HuH-7.5 (cell line): ENCODE measurements at regions not wholly inside any gene's neighbourhood (a gene's known extent, or its start where the extent isn't known, plus 50 kb on each side); places are given as distances from the start of the nearest gene placed in this dataset.
"Not testable (repeated sequence)": the region's sequence is repeated elsewhere in the genome, so short reads cannot be mapped to it uniquely, and the experiment has no call there.

Source experiments
- DNase-seq: peaks from one replicate; pipeline ENCODE4 v3.0.0; 2011; ENCODE audit warnings: low spot score

DNA sequence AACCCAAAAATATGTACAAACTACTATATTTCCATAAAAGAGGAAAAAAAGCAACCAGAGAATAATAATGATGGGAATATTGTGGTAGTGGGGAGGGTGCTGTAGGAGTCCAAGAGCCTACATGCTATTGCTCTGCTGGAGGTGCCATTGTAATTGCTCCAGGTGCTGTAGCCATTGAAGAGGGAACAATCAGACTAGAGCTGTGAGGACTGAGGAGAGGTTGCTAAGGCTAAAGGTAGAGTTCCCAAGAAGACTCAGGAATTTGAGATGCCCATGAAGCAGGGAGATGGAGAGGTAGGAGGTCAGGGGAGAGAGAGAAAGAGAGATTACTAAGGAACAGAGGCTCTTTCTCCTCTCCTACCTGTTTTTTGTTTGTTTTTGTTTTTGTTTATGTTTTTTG lies 394.0 kb downstream of the DMRTA1 start:
- no peak for DNase-seq

DNA sequence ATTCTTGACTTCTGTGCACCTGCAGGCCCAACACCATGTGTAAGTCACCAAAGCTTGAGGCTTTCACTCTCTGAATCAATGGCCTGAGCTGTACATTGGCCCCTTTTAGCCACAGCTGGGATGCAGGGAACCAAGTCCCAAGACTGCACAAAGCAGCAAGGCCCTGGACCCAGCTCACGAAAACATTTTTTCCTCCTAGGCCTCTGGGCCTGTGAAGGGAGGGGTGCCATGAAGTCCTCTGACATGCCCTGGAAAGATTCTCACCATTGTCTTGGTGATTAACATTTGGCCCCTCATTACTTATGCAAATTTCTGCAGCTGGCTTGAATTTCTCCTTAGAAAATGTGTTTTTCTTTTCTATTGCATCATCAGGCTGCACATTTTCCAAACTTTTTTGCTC lies 398.6 kb downstream of the DMRTA1 start:
- DNase-seq, result not testable (repeated sequence)

DNA sequence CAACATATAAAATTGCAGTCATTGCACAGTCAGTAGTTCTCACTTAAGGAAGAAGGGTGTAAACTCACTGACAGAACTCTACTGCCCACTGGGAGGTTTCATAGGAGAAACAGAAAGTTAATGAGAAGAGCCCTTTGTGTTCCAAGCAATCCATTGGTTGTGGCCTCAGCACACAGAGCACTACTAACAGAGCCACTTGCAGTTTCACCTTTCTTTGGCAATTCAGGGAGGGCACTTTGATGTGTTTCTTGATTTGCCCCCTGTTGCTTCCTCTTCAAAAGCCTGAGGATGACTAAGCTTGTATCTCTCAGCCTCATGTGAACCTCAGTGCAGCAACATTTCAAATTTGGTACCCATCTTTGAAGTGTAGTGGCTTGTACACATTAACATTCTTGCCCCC lies 409.4 kb downstream of the DMRTA1 start:
- no peak for DNase-seq

DNA sequence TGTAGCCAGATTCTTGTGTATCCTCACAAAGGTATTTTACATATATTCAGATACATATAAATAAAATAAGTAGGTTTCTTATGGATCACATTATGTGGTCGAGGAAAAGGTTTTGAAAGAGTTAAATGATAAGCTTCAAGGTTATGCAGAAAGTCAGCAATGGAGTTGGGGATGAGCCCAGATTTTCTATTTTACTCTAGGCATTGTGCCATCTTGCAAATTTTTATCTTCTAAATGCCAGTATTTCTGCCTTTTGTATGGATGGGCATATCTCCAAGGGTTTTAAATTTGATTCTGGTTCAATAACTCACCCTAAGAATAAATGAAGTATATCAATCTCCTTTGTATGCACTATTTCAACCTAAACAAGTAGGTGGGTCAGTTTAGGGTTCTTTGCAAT lies 410.7 kb downstream of the DMRTA1 start:
- DNase-seq, result no peak

DNA sequence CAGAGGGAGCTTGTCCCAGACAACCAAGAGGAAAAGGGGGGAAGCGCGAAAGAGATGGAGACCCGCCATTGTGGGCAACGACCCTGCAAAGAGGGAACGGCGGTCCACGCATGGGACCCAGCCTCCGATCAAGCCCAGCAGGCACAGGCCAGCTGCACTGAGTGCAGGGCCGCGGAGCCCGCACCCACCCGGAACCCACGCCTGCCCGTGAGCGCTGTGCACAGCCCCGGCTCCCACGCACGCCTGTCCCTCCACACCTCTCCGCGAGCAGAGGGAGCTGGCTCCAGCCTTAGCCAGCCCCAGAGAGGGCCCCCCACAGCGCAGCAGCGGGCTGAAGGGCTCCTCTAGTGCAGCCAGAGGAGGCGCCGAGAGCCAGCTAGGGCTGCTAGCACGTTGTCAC lies 416.5 kb downstream of the DMRTA1 start:
- DNase-seq, result no peak

DNA sequence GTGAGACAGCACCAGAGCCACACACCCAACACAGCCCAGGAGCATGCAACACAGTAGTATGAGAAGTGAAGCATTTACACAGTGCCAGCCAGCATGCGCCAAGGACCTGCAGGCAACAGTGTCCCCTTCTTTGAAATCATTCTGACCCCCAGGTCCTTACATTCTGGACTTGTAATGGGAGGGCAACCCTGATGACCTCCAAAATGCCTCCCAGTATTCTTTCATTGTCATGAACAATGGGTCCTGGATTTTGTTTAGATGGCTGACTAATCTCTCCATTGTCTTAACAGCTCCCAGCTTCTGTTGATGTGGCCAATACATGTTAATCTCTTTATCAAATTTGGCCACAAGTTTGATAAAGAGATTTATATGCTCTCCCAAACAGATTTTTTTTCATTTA lies 417.1 kb downstream of the DMRTA1 start:
- no peak for DNase-seq

DNA sequence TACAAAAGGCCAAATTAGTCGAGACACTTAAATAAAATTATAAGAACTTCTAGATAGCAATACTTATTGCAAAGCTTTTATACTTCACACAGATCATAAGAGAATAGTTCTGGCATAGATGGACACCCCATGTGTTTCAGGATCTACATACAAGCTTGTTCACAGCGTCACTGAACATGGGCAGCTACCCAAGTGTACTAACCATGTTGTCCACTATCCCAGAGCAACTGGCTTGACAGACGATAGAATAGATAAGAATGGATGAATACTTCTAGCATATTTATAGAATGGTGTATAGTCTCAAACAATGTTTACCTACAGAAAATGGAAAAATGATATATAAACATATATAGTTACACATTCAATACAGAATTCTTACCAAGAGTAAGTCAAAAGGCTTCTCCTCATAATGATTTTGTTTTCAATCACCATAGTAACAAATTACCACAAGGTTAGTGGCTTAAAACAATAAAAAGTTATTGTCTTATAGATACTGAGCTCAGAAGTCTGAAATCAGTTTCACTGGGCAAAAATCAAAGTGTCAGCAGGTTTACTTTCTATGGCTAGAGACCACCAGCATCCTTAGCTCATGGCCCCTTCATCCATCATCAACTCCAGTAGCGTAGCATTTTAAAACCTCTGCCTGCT lies 446.7 kb downstream of the DMRTA1 start:
- no peak for DNase-seq

DNA sequence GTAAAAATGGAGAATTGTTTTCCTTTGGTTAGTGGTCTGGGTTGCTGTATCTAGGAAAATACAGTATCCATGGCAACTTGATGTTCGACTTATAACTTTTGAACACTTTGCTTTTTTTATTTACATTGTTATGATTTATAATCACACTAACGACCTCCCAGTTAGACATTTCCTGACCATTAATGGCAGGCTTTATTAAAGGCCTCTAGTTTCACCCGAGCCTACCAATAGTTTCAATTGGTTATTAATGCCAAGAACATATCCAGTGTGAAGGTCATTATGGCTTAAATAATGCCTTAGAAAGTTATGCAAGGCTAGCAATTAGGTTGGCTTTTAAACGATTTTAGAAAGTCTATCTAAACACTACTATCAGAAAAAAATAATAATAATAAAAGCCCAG lies 452.0 kb downstream of the DMRTA1 start:
- DNase-seq, result no peak

DNA sequence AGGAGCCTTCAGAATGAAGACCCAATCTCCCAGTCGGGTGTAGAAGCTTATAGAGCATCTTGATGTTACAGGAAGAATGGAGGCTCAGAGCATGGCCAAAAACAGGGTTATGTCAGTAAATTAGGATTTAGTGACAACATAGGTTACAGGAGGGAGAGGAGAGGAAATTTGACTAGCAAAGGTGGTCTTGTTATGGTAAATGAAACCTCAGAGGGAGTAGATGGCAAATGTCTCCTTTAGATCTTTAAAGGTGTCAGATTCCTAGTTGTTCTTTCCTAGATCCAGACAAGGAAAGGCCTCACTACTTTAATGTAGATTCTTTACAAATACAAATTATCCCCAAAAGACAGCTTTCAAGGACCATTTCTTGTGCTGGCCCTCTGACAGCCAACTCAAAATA lies 465.0 kb downstream of the DMRTA1 start:
- no peak for DNase-seq

DNA sequence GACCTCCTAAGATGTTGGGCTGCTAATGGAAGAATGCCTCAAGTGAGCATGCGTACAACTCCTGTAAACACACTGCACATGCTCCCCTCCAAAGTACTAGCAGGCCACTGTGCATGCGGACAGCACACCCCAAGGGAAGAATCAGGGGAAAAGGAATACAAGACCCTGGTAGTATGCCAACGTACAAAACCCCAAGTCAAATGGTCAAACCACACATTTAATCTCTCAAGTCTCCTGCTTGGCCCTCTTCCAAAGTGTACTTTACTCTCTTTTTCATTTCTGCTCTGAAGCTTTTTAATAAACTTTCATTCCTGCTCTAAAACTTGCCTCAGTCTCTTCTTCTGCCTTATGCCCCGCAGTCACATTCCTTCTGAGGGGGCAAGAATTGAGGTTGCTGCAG lies 466.4 kb downstream of the DMRTA1 start:
- no peak for DNase-seq

DNA sequence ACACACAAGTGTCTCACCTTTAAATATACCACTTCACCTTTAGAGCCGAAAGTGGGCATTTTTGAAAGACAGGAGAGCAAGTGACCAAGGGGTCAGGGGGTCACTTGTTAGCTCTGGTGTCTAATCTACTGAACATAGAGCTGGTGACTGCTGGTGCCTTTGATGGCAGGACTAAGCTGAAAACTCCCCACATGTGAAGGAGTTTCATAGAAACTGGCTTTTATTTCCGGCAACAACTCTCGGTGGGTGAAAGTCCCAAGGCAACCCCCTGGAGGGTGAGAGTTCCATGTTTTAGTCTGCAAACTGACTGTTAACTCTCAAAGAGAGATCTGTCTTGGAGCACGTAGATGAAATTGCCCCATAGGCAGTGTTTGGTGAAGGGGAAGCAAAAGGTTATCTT lies 466.9 kb downstream of the DMRTA1 start:
- no peak for DNase-seq

DNA sequence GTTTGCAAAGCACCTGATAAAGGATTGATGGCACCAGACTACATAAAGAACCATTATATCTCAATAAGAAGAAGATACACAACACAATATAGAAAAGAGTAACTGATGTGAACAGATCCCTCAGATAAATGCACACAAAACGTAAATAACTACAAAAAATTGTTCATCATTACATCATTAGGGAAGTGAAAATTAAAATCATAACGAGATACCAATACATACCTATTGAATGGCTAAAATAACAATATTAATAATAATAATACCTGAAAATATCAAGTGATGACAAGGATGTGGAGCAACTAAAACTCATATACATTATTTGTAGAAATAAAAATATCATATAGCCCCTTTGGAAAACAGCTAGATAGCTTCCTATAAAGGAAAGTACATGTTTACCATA lies 469.5 kb downstream of the DMRTA1 start:
- no peak for DNase-seq

DNA sequence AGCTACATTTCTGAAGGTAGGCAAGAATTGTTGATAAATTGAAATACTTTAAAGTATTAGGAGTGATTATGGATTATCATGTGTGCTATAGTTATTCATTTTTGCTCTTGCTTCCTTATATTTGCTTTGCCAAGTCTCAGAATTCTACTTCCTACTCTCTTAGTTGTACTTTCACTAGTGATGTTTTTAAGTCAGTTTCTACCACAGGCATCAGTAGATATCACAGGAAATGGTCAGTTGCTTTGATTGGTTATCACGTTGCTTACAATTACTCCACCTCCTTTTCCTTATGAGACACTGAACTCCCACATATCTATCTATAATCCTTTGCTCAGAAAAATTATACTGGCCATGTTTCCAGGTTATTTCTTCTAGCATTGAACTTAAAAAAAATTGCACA lies 472.8 kb downstream of the DMRTA1 start:
- no peak for DNase-seq

DNA sequence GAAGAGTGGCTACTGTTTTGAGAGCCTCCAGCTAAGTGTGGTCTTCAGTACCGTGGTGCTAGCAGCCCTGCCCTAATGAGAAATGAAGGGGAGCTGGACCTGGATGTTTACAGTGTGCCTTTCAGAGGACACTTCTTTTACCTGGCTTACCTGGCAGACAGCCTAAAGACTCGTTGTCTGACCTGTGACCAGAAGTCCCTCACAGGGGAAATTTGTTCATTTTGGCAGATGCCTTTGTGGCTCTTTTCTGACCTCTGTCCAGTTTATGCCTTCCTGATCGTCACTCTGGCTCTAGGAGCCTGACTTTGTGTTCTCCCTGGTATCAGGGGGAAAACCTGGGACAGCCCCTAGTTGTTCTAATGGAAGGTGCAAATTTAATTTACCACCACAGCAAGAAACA lies 475.1 kb downstream of the DMRTA1 start:
- DNase-seq, result no peak

DNA sequence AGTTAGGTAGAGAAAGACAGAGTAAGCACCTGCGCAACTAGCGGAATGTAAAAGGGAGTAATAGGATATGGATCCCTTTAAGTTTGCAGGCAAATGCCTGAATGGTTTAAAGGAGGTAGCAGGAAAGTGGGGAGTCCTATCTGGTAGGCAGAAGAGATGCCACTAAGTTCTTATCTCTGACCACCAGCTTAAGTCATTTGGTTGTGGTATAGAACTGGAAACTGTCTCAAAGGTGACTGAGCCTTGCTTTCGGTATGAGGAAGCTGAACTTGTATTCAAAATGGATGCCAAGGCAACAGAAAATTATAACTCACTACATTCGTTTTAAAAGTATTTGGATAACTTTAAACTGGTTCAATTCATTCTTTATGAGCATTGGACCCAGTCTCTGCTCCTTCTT lies 475.6 kb downstream of the DMRTA1 start:
- DNase-seq, result no peak

DNA sequence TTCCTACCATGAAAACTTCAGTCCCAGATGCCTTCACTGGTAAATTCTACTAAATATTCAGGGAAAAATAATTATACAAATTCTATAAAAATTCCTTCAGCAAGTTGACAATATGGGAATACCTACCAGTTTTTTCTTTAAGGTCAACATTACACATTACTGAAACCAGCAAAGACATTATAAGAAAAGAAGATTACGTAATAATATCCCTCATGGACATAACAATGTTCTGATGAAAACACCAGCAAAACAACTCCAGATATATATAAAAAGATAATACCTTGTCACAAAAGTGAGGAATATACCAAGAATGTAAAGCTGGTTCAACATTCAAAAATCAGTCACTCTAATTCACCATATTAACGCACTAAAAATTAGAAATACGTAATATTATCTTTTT lies 507.9 kb downstream of the DMRTA1 start:
- no peak for DNase-seq

DNA sequence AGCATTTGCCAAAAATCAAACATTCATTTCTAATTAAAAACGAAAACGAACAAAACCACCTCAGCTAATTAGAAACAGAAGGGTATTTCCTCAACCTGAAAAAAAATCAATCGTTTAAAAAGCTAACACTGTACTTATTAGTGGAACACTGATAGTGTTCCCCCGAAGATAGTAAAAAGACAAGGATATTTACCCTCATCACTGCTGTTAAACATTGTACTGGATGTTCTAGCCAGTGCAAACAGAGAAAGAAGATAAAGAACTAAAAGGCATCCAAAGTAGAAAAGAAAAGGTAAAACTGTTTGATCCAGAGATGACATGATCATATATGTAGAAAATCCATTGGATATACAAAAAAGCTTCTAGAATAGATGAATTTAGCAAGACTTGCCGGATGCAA lies 508.3 kb downstream of the DMRTA1 start:
- DNase-seq, result no peak

DNA sequence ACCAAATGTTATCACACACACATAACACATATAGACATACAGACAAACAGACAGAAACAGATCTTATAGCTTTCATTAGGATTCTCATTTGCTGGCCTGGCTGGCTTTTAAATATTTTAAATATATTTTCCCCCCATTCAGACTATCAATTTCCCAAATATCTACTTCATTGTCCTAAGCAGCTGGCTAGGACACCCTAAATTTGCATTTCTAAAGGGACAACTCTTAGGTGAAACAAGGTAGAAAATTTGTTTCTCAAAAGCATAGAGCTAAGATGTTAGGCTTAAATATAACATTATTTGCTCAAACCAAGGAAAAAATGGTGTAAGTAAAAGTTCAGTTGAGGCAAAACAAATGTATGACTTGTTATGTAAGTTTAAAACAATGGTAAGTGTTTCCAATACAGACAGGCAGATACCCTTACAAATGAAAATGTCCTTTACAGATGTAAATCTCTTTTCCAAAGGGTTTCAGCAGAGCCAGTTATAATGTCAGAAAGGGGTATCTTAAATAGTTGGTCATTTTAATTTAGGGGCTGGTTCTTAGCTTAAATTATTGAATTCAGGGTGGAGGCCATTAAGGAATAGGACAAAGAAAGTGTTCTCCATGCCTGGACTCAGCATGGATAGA lies 522.8 kb downstream of the DMRTA1 start:
- DNase-seq, result no peak

DNA sequence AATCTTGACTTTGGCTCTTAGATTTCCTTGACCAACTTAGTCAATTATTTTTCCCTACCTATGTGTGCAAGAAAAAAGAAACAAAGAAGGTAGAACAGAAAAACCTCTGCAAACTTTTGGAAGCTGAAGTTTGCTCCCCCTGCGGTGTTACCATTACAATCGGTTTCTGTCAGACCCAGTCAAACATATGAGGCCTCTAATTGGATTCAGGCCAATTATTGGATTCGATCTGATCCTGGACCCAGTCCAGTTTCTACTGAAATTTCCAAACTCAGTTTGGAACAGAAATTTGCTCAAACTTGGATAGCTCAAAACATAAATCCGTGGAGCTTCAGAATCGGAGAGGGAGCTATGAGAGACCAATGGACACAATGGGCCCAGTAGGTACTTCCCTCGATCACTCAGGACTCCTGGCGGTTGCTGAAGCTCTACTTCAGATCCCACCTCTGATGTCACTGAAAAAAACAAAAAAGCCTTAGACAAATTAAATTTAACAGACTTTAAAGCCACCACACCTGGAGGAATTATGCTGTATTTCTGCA lies 523.9 kb downstream of the DMRTA1 start:
- no peak for DNase-seq

DNA sequence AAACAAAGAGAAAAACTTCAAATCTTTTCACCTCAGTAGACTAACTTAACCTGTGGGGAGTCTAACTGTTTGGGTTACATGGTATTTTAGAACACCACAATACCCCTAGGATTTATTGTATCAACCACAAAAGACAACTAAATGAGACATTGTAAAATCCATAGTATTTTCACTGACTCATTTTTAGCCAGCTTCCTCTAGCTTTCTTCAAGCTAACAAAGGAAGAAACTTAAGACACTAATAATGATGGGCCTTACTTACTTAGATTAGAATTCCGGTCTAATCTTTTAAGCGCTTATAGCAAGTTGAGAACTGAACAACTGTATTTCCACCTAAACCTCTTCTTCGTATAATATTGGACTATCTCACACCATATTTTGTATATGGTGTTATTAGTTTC lies 529.3 kb downstream of the DMRTA1 start:
- no peak for DNase-seq

DNA sequence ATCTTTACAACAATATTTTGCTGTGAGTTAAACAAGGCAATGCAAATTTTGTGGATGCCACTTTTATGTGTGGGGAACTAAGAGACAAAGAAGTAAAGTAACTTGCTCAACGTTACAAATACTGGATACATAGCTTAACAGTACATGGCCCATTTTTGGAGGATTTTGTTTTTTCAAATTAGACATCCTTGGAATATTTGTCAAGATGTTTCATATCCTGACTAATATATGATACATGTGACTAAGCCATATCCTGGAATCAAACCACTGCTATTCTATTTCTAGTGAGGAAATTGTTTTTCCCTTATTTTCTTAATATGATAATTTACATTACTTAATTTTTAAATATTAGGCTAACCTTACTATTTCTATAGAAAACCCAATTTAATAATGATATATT lies 529.8 kb downstream of the DMRTA1 start:
- no peak for DNase-seq

DNA sequence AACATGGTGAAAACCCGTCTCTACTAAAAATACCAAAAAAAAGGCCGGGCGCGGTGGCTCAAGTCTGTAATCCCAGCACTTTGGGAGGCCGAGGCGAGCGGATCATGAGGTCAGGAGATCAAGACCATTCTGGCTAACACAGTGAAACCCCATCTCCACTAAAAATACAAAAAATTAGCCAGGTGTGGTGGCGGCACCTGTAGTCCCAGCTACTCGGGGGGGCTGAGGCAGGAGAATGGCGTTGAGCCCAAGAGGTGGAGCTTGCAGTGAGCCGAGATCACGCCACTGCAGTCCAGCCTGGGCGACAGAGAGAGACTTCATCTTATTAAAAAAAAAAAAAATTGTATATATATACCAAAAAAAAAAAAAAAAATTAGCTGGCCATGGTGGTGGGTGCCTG lies 533.8 kb downstream of the DMRTA1 start:
- not testable (repeated sequence) for DNase-seq

DNA sequence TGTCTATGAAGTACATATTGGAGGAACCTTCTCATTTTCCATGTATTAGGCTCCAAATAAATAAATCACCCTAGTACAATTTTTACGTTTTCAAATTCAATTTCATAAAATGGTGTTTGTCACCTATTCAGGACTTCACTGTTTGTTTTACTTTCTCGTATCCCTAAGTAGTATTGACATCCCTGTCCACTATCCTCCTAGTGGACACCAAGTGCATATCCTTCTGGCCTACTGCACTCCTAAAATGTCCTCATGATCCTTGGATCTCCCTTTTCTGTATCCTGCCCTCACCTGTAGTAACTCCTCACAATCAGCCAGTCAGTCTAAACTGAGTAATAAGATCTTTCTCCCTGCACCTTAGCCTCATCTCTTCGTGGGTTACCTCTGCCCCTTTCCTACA lies 539.9 kb downstream of the DMRTA1 start:
- no peak for DNase-seq

DNA sequence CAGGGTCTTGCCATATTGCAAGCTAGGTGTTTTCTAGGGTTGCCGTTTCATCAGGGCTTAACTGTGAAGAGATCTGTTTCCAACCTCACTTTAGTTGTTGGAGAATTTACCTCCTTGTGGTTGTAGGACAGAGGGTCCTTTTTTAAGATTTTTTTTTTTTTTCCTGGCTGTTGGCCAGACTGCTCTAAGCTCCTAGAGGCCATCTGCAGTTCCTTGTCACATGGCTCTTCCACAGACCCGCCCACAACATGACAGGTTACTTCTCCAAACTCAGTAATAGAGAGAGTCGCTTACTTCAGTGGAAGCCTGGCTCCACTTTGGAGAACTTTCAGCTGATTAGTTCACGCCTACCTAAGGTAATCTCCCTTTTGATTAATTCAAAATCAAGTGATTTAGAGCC lies 543.7 kb downstream of the DMRTA1 start:
- no peak for DNase-seq
